ENCODE measurements at regions not wholly inside any gene's neighbourhood (a gene's known extent, or its start where the extent isn't known, plus 50 kb on each side); places are given as distances from the start of the nearest gene placed in this dataset.
A peak's percentile ranks its signal among the peaks of the same experiment; 100 is the strongest.

DNA sequence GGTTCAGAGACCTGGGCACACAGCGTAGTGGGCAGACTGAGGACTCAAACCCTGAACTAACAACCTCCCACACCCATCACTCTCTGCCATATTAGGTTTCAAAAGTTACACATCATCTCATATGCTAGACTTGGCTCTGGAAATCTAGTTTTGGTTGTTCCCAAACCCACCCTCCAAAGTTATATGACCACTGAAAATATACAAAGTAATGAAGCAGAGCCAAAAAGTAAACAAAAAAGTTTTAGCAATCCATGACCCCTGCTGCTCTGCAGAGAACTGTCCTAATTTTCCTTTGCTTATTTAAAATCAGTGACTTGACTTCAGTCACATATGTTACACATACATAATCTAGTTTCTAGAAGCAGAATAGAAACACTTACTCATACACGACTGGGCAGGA is 155.6 kb upstream of the TAS2R1 start:
- no peaks in the 10 kb centered on the region for H3K27me3 Mint-ChIP-seq (ENCODE audit: low read depth)
- no peak overlapping the region for H3K4me3 Mint-ChIP-seq
- no peak for DNase-seq (ENCODE audit: low spot score in 2 of 2, unreplicated experiment in 2 of 2)
- peaks cover 19% of the 10 kb centered on the region for H3K4me1 Mint-ChIP-seq
- H3K36me3 Mint-ChIP-seq: no peaks in the 10 kb centered on the region
- peaks cover 9% of the 10 kb centered on the region for H3K9me3 Mint-ChIP-seq
- TF ChIP-seq, protein P1, sequence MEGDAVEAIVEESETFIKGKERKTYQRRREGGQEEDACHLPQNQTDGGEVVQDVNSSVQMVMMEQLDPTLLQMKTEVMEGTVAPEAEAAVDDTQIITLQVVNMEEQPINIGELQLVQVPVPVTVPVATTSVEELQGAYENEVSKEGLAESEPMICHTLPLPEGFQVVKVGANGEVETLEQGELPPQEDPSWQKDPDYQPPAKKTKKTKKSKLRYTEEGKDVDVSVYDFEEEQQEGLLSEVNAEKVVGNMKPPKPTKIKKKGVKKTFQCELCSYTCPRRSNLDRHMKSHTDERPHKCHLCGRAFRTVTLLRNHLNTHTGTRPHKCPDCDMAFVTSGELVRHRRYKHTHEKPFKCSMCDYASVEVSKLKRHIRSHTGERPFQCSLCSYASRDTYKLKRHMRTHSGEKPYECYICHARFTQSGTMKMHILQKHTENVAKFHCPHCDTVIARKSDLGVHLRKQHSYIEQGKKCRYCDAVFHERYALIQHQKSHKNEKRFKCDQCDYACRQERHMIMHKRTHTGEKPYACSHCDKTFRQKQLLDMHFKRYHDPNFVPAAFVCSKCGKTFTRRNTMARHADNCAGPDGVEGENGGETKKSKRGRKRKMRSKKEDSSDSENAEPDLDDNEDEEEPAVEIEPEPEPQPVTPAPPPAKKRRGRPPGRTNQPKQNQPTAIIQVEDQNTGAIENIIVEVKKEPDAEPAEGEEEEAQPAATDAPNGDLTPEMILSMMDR (IDR thresholded peaks at IDR 0.05; ENCODE audit: unreplicated experiment): no peak
- no peak overlapping the region for H3K27ac Mint-ChIP-seq

DNA sequence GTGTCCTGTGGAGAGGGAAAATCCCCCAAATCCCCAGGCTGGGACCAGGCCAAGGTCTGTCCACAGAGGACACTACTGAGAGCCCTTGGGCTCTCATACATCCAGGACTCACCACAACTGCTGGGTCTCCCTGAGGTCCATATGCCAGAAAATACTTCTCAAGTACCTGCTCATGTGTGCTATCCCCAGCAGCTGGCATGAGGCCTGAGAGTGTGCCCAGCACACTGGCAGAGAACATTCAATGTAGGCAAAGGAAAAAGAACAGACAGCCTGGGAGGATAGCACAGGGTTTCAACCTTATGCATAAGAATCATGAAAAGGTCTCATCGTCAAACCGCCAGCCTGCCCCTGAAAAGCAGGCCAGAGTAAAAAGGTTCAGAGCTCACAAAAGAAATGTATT is 154.1 kb upstream of the TAS2R1 start:
- H3K9me3 Mint-ChIP-seq: peaks cover 19% of the 10 kb centered on the region
- no peak overlapping the region for H3K27ac Mint-ChIP-seq
- TF ChIP-seq, protein P1 (IDR thresholded peaks at IDR 0.05; ENCODE audit: unreplicated experiment): no peak
- no peaks in the 10 kb centered on the region for H3K27me3 Mint-ChIP-seq (ENCODE audit: low read depth)
- H3K36me3 Mint-ChIP-seq: no peaks in the 10 kb centered on the region
- peaks cover 19% of the 10 kb centered on the region for H3K4me1 Mint-ChIP-seq
- DNase-seq (ENCODE audit: low spot score in 2 of 2, unreplicated experiment in 2 of 2): no peak
- H3K4me3 Mint-ChIP-seq: no peak overlapping the region

DNA sequence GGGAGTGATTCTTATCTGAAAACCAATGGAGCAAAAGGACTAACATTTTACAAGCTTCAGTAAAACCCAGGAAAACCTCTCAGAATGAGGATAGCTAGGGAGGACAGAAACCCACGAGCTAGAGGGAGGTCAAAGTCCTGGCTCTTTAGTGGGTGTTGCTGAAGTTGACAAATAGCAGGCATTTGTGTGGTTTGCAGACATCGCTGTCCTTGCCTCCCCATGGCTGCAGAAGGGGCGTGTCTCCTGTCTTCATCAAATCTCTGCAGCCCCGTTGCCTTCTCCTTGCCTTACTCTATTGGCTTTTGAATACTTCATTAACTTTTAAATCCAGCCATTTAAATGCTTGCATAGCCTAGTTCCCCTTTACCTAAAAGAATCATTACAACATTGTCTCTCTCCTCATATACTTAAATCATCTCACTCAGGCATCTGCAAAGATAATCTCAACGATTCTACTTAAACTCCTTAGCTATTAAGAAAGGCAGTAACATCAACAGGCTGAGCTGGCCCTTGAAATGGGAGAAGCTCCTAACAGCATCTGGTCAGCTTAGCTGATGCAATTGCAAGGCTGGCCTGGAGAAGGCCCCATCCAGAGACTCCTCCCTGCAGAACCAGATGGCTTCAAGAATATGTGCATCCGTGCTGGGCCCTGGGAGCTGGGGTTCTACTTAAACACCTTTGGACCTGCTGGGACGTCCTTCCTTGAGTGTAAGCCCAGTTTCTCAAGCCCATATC is 152.8 kb upstream of the TAS2R1 start:
- no peak overlapping the region for H3K4me3 Mint-ChIP-seq
- H3K9me3 Mint-ChIP-seq: peaks cover 32% of the 10 kb centered on the region
- peak overlapping the region; percentile 41 for H3K27ac Mint-ChIP-seq
- TF ChIP-seq, protein P1 (IDR thresholded peaks at IDR 0.05; ENCODE audit: unreplicated experiment): no peak
- H3K36me3 Mint-ChIP-seq: no peaks in the 10 kb centered on the region
- peaks cover 13% of the 10 kb centered on the region for H3K4me1 Mint-ChIP-seq
- no peak for DNase-seq (ENCODE audit: low spot score in 2 of 2, unreplicated experiment in 2 of 2)
- H3K27me3 Mint-ChIP-seq (ENCODE audit: low read depth): no peaks in the 10 kb centered on the region

DNA sequence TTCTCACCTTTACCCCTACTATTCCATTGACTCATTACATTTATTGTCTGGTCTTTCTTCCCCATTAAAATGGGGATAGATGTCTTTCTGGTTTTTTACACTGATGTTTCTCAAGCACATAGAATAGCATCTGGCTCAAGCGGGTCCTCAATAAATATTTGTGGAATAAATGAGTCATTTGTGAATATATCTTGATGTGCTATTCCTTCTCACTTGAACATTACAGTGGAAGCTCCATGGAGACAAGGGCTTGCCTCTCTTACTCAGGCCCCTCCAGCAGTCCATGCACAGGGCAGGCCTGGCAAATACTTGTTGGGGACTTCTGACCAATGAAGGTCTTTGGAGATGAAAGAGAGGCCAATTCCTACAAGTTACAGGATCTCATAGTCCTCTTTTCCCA is 151.7 kb upstream of the TAS2R1 start:
- Mint-ChIP-seq H3K4me3 (no peak overlapping the region), H3K4me1 (peaks cover 10% of the 10 kb centered on the region), H3K36me3 (no peaks in the 10 kb centered on the region), H3K27ac (no peak overlapping the region), H3K9me3 (peaks cover 36% of the 10 kb centered on the region), H3K27me3 (ENCODE audit: low read depth) (no peaks in the 10 kb centered on the region)
- DNase-seq (ENCODE audit: low spot score in 2 of 2, unreplicated experiment in 2 of 2): no peak
- TF ChIP-seq, protein P1 (IDR thresholded peaks at IDR 0.05; ENCODE audit: unreplicated experiment): no peak

DNA sequence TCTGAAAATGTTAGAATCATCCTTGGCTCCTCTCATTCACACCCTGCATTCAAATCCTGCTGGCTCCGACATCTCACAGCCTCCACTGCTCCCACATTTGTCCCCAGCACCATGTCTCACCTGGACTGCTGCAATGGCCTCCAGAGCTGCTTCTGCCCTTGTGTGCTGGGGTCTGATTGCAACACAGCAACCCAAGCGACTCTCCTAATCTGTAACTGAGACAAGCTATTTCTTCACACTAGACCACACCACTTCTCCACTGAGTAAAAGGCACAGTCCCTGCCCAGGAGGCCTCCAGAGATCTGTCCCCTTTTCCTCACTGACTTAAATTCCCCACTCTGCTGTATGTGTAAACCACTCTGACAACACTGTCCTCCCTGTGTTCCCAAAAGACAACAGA is 151.1 kb upstream of the TAS2R1 start:
- Mint-ChIP-seq H3K27me3 (ENCODE audit: low read depth) (no peaks in the 10 kb centered on the region), H3K27ac (no peak overlapping the region), H3K4me1 (peaks cover 10% of the 10 kb centered on the region), H3K9me3 (peaks cover 36% of the 10 kb centered on the region), H3K4me3 (no peak overlapping the region), H3K36me3 (no peaks in the 10 kb centered on the region)
- TF ChIP-seq, protein P1 (IDR thresholded peaks at IDR 0.05; ENCODE audit: unreplicated experiment): no peak
- DNase-seq (ENCODE audit: low spot score in 2 of 2, unreplicated experiment in 2 of 2): no peak

All from mesothelial cell of epicardium (in vitro differentiated cells).